Peyer's patch (tissue), 4 donors: ENCODE measurements at regions not wholly inside any gene's neighbourhood (a gene's known extent, or its start where the extent isn't known, plus 50 kb on each side); places are given as distances from the start of the nearest gene placed in this dataset.
A peak's percentile ranks its signal among the peaks of the same experiment; 100 is the strongest.

ENCODE experiments used
- POLR2A ChIP-seq, 2 donors: fragments of 450-650 bp; IDR thresholded peaks; one replicate each; pipeline ENCODE4 v1.5.1; 2017; ENCODE audit warnings: antibody characterized with exemption in 2 of 2, mild to moderate bottlenecking in 2 of 2, moderate library complexity in 2 of 2
- TF ChIP-seq, protein P1 (sequence below), 6 experiments: fragments of 450-650 bp in 4 of 6; fragments of 200-600 bp in 2 of 6; sonication (generic) in 1 of 6; IDR thresholded peaks; one replicate each; pipeline ENCODE4 v1.5.1; 2017 to 2019; ENCODE audit warnings: antibody characterized with exemption in 6 of 6, mild to moderate bottlenecking in 3 of 6, moderate library complexity in 1 of 6

GRCh38 chr11:43557553-43558110 lies 122.9 kb upstream of the HSD17B12 start:
- TF ChIP-seq, protein P1, sequence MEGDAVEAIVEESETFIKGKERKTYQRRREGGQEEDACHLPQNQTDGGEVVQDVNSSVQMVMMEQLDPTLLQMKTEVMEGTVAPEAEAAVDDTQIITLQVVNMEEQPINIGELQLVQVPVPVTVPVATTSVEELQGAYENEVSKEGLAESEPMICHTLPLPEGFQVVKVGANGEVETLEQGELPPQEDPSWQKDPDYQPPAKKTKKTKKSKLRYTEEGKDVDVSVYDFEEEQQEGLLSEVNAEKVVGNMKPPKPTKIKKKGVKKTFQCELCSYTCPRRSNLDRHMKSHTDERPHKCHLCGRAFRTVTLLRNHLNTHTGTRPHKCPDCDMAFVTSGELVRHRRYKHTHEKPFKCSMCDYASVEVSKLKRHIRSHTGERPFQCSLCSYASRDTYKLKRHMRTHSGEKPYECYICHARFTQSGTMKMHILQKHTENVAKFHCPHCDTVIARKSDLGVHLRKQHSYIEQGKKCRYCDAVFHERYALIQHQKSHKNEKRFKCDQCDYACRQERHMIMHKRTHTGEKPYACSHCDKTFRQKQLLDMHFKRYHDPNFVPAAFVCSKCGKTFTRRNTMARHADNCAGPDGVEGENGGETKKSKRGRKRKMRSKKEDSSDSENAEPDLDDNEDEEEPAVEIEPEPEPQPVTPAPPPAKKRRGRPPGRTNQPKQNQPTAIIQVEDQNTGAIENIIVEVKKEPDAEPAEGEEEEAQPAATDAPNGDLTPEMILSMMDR (IDR thresholded peaks at IDR 0.05) = peak in 2 of 6 experiments; percentile 13 to 19
- TF ChIP-seq POLR2A (IDR thresholded peaks at IDR 0.05) = no peak
